GM12873 (cell line): ENCODE measurements at regions not wholly inside any gene's neighbourhood (a gene's known extent, or its start where the extent isn't known, plus 50 kb on each side); places are given as distances from the start of the nearest gene placed in this dataset.

Experiments
- TF ChIP-seq, protein P1 (sequence below): IDR thresholded peaks from 2 replicates; pipeline ENCODE4 v1.5.1; 2012; ENCODE audit warnings: low read depth, mild to moderate bottlenecking, moderate library complexity, low read length, control low read depth; ENCODE audit not compliant: insufficient read depth; ENCODE audit errors: missing control alignments

- TF ChIP-seq, protein P1, sequence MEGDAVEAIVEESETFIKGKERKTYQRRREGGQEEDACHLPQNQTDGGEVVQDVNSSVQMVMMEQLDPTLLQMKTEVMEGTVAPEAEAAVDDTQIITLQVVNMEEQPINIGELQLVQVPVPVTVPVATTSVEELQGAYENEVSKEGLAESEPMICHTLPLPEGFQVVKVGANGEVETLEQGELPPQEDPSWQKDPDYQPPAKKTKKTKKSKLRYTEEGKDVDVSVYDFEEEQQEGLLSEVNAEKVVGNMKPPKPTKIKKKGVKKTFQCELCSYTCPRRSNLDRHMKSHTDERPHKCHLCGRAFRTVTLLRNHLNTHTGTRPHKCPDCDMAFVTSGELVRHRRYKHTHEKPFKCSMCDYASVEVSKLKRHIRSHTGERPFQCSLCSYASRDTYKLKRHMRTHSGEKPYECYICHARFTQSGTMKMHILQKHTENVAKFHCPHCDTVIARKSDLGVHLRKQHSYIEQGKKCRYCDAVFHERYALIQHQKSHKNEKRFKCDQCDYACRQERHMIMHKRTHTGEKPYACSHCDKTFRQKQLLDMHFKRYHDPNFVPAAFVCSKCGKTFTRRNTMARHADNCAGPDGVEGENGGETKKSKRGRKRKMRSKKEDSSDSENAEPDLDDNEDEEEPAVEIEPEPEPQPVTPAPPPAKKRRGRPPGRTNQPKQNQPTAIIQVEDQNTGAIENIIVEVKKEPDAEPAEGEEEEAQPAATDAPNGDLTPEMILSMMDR = no peak
Measured at GRCh38 chr3:5758699-5759098, 571.2 kb downstream of the EDEM1 start.

- TF ChIP-seq, protein P1 = no peak
Measured at GRCh38 chr3:5762506-5762905, 575.0 kb downstream of the EDEM1 start.

- TF ChIP-seq, protein P1 = no peak
Measured at GRCh38 chr3:5766848-5767247, 579.3 kb downstream of the EDEM1 start.

- TF ChIP-seq, protein P1 = no peak
Measured at GRCh38 chr3:5767304-5767703, 579.8 kb downstream of the EDEM1 start.

DNA sequence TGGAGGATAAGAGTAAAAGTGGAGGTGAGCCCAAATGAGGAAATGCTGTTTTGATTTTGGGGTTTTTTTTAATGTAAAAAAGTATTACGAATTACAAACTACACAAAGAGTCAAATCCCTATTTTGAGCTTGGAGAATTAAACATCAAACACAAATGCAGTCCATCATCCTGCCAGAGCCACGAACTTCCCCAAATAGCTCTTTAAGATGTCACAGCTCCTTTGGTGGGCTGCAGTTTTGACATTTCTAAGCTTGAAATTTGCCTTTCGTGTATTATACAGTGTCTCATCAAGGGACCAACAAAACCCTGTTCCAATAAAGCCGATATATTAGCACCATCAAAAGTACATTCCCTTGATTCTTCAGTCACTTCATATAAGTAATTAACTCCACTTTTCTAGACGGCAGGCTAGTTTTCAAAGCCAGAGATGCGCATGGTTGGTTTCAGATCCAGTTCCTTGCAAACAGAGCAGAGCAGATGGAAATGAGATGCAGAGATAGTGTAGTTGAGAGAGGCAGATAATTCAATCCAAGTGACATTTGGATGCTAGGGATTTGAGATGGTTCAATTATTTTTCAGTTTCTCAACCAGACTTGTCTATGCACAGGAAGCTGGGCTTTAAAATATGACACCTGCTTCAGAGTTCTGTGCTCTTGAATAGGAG lies 580.9 kb downstream of the EDEM1 start:
- TF ChIP-seq, protein P1 = no peak

DNA sequence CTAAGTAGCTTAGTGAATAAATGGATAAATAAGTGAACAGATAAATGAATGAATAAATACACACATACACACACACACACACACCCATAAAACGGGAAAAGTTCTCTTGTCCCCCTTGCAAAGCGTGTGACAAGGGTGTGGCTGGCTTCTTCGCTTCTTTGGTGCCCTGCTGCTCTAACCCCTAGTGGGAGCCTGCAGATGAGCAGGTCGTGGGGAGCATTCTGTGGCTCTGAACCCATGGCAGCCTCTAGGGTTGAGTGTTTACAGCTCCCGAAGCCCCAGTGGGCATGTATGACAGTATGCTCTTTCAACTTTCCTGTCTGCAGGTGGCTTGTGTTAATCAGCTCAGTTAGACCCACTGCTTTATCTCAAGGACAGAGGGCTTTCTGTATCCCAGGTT lies 582.3 kb downstream of the EDEM1 start:
- TF ChIP-seq, protein P1 = no peak

DNA sequence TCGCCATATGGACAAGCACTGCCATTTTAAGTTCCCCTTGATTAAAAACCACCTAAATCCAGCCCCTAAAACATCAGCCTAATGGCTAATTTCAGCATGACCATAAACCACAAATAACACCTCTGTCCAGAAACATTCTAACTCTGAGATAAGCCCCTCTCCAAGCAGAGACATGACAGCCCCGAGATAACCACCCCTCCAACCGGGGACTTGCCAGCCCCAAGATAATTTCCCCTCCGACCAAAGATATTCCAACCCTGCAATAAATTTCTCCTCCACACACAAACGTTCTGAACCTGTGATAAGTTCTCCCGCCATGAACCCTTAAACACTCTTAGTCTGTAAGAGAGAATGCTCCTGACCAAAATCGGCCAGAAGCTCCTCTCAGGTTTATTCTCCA lies 586.8 kb downstream of the EDEM1 start:
- TF ChIP-seq, protein P1 = no peak
